Activated T-helper 17 cell treated with anti-CD3 and anti-CD28 coated beads, Interleukin-2, amount 50 U/mL, for 72 hours (primary cell): ENCODE measurements at regions not wholly inside any gene's neighbourhood (a gene's known extent, or its start where the extent isn't known, plus 50 kb on each side); places are given as distances from the start of the nearest gene placed in this dataset.
"Not testable (repeated sequence)": the region's sequence is repeated elsewhere in the genome, so short reads cannot be mapped to it uniquely, and the experiment has no call there.

ENCODE experiments used
- ATAC-seq: fragments of 150-1000 bp; cut with Tn5 transposase; replicated peaks from 2 replicates; pipeline ENCODE4 v1.10.0; 2021; ENCODE audit warnings: mild to moderate bottlenecking, moderate library complexity
- H3K27ac Mint-ChIP-seq: one replicate; pipeline ENCODE4 v1.8.0; 2022; ENCODE audit warnings: mixed read lengths
- H3K27me3 Mint-ChIP-seq: one replicate; pipeline ENCODE4 v1.8.0; 2022; ENCODE audit warnings: mixed read lengths
- H3K36me3 Mint-ChIP-seq: one replicate; pipeline ENCODE4 v1.8.0; 2022; ENCODE audit warnings: low read depth, mild to moderate bottlenecking, mixed read lengths
- H3K4me1 Mint-ChIP-seq: one replicate; pipeline ENCODE4 v1.8.0; 2022; ENCODE audit warnings: mixed read lengths
- H3K4me3 Mint-ChIP-seq: one replicate; pipeline ENCODE4 v1.8.0; 2022; ENCODE audit warnings: mild to moderate bottlenecking, mixed read lengths
- H3K9me3 Mint-ChIP-seq: one replicate; pipeline ENCODE4 v1.8.0; 2022; ENCODE audit warnings: mixed read lengths

- no peaks in the 10 kb centered on the region for H3K27me3 Mint-ChIP-seq
- peaks cover 17% of the 10 kb centered on the region for H3K9me3 Mint-ChIP-seq
- no peaks in the 10 kb centered on the region for H3K36me3 Mint-ChIP-seq
- ATAC-seq = no peak
- H3K27ac Mint-ChIP-seq = no peak overlapping the region
- no peak overlapping the region for H3K4me3 Mint-ChIP-seq
- no peaks in the 10 kb centered on the region for H3K4me1 Mint-ChIP-seq
Measured at GRCh38 chr11:24239930-24240329, 256.9 kb upstream of the LUZP2 start.

- Mint-ChIP-seq H3K4me3 (no peak overlapping the region), H3K27me3 (no peaks in the 10 kb centered on the region), H3K36me3 (no peaks in the 10 kb centered on the region), H3K4me1 (no peaks in the 10 kb centered on the region), H3K9me3 (peaks cover 17% of the 10 kb centered on the region), H3K27ac (no peak overlapping the region)
- ATAC-seq = no peak
Measured at GRCh38 chr11:24240496-24241175, 256.2 kb upstream of the LUZP2 start.

GRCh38 chr11:24246715-24247114 lies 250.1 kb upstream of the LUZP2 start:
- no peak overlapping the region for H3K27ac Mint-ChIP-seq
- ATAC-seq = no peak
- no peak overlapping the region for H3K4me3 Mint-ChIP-seq
- no peaks in the 10 kb centered on the region for H3K4me1 Mint-ChIP-seq
- peaks cover 11% of the 10 kb centered on the region for H3K9me3 Mint-ChIP-seq
- no peaks in the 10 kb centered on the region for H3K36me3 Mint-ChIP-seq
- H3K27me3 Mint-ChIP-seq = no peaks in the 10 kb centered on the region

DNA sequence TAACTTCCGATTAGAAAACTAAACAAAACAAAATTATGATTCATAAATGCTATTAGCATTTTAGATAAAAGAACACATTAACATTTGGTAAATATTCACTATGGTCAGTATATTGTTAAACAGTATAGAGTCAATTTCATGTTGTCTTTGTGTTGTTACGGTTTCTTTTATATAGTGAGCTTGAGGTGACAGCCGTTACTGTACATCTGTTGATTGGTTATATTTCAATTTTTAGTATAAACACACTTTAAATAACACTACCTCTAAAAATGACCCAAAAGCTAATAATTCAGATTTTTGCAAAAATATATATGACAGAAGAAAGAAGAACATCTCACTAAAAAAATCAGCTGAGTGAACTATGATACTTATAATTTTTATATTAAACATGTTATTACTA lies 249.0 kb upstream of the LUZP2 start:
- H3K36me3 Mint-ChIP-seq = no peaks in the 10 kb centered on the region
- H3K4me1 Mint-ChIP-seq = no peaks in the 10 kb centered on the region
- no peak overlapping the region for H3K4me3 Mint-ChIP-seq
- peaks cover 17% of the 10 kb centered on the region for H3K9me3 Mint-ChIP-seq
- H3K27me3 Mint-ChIP-seq = no peaks in the 10 kb centered on the region
- H3K27ac Mint-ChIP-seq = no peak overlapping the region
- ATAC-seq = no peak

- no peaks in the 10 kb centered on the region for H3K4me1 Mint-ChIP-seq
- no peak overlapping the region for H3K4me3 Mint-ChIP-seq
- H3K27ac Mint-ChIP-seq = no peak overlapping the region
- peaks cover 14% of the 10 kb centered on the region for H3K9me3 Mint-ChIP-seq
- ATAC-seq = no peak
- no peaks in the 10 kb centered on the region for H3K27me3 Mint-ChIP-seq
- no peaks in the 10 kb centered on the region for H3K36me3 Mint-ChIP-seq
Measured at GRCh38 chr11:24249921-24250320, 246.9 kb upstream of the LUZP2 start.

GRCh38 chr11:24253237-24253760 lies 243.6 kb upstream of the LUZP2 start:
- Mint-ChIP-seq H3K36me3 (no peaks in the 10 kb centered on the region), H3K4me3 (no peak overlapping the region), H3K27ac (no peak overlapping the region), H3K9me3 (peaks cover 14% of the 10 kb centered on the region), H3K27me3 (no peaks in the 10 kb centered on the region), H3K4me1 (no peaks in the 10 kb centered on the region)
- ATAC-seq = no peak

DNA sequence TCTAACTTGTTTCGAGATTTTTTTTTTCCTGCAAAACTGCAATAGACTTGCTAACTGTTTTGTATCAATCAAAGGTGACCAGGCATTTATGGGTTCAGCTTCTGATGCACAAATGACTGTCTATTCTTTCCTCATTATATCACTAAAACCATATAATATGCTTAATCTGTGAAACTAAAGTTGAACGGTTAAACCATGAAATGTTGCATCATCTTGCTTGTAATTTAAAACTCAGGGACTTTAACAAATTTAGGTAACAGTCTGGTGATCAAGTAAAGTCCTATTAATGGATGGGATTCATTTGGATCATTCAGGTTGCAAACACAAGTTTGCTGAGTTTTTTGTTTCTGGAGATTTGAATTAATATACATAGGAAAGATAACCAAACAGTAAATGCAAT lies 232.0 kb upstream of the LUZP2 start:
- Mint-ChIP-seq H3K27me3 (no peaks in the 10 kb centered on the region), H3K36me3 (no peaks in the 10 kb centered on the region), H3K4me1 (no peaks in the 10 kb centered on the region), H3K9me3 (peaks cover 9% of the 10 kb centered on the region), H3K4me3 (no peak overlapping the region), H3K27ac (no peak overlapping the region)
- ATAC-seq = no peak

DNA sequence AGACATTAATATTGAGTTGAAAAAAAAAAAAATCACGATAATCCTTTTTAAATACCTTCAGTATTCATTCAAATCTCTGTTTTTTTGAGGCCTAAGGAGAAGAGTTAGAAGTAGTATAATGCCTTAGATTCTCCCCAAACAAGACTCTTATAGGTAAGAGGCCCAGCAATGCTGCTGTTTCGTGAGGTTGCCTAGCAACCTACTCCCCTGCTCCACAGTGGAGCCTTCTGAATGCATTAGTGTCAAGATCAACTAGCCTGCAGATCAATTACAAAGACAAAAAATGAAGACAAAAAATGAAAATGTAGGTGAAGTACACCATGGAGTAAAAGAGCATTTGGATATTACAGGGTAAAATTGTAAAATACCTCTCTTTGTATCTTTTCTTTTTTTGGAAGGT lies 229.8 kb upstream of the LUZP2 start:
- no peak for ATAC-seq
- H3K9me3 Mint-ChIP-seq = peaks cover 13% of the 10 kb centered on the region
- no peaks in the 10 kb centered on the region for H3K27me3 Mint-ChIP-seq
- H3K36me3 Mint-ChIP-seq = no peaks in the 10 kb centered on the region
- H3K4me3 Mint-ChIP-seq = no peak overlapping the region
- no peaks in the 10 kb centered on the region for H3K4me1 Mint-ChIP-seq
- H3K27ac Mint-ChIP-seq = no peak overlapping the region

DNA sequence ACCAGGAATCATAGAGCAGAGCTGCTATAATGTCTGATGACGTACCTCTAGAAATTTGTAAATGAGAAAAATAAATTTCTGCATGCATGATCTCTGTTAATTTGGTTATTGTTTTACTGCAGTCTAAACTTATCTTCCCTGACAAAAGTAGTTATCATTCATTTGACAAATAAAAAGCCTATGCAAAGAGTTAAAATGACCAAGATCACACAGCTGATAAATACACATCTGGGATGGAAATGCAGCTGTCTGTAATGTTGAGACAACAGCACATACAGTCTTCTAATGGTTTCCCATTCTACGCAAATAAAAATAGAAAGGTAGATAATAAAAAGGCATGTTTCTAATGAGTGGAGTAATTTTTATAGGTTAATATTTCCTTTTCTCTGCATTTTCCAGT lies 225.1 kb upstream of the LUZP2 start:
- H3K4me1 Mint-ChIP-seq = no peaks in the 10 kb centered on the region
- ATAC-seq = no peak
- no peak overlapping the region for H3K4me3 Mint-ChIP-seq

DNA sequence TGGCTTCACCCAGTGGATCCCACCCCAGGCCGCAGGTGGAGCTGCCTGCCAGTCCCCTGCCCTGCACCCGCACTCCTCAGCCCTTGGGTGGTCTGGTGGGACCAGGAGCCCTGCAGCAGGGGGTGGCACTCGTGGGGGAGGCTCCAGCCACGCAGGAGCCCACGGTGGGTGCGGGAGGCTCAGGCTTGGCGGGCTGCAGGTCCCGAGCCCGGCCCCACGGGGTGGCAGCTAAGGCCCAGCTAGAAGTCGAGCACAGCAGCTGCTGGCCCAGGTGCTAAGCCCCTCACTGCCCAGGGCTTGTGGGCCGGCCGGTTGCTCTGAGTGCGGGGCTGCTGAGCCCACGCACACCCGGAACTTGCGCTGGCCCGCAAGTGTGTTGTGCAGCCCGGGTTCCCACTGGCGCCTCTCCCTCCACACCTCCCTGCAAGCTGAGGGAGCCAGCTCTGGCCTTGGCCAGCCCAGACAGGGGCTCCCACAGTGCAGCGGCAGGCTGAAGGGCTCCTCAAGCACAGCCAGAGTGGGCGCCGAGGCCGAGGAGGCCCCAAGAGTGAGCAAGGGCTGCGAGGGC lies 222.6 kb upstream of the LUZP2 start:
- H3K27me3 Mint-ChIP-seq, H3K36me3 Mint-ChIP-seq, H3K4me1 Mint-ChIP-seq, H3K27ac Mint-ChIP-seq, H3K4me3 Mint-ChIP-seq, H3K9me3 Mint-ChIP-seq, ATAC-seq: not testable (repeated sequence)

More for the DNA sequence above, 225.1 kb upstream of the LUZP2 start:
- Mint-ChIP-seq H3K36me3 (no peaks in the 10 kb centered on the region), H3K27me3 (no peaks in the 10 kb centered on the region), H3K27ac (no peak overlapping the region), H3K9me3 (peaks cover 15% of the 10 kb centered on the region)

DNA sequence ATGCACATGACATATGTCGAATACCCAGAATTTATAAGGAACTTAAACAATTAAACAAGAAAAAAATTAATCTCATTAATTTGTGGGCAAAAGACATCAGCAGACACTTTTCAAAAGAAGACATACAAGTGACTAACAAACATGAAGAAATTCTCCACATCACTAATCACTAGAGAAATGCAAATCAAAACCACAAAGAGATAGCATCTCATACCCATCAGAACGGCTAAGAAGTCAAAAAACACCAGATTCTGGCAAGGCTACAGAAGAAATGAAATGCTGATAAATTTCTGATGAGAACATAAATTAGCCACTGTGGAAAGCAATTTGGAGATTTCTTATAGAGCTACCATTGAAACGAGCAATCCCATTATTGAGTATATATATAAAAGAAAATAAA lies 210.6 kb upstream of the LUZP2 start:
- no peak overlapping the region for H3K4me3 Mint-ChIP-seq
- no peak overlapping the region for H3K27ac Mint-ChIP-seq
- no peaks in the 10 kb centered on the region for H3K36me3 Mint-ChIP-seq
- no peaks in the 10 kb centered on the region for H3K4me1 Mint-ChIP-seq
- H3K27me3 Mint-ChIP-seq = no peaks in the 10 kb centered on the region
- ATAC-seq = no peak
- H3K9me3 Mint-ChIP-seq = peaks cover 46% of the 10 kb centered on the region

GRCh38 chr11:24289301-24289700 lies 207.6 kb upstream of the LUZP2 start:
- H3K4me1 Mint-ChIP-seq = no peaks in the 10 kb centered on the region
- peaks cover 36% of the 10 kb centered on the region for H3K9me3 Mint-ChIP-seq
- H3K36me3 Mint-ChIP-seq = no peaks in the 10 kb centered on the region
- H3K4me3 Mint-ChIP-seq = no peak overlapping the region
- no peak overlapping the region for H3K27ac Mint-ChIP-seq
- no peak for ATAC-seq
- no peaks in the 10 kb centered on the region for H3K27me3 Mint-ChIP-seq

GRCh38 chr11:24293964-24294363 lies 202.9 kb upstream of the LUZP2 start:
- H3K27ac Mint-ChIP-seq = no peak overlapping the region
- peaks cover 15% of the 10 kb centered on the region for H3K9me3 Mint-ChIP-seq
- no peak for ATAC-seq
- H3K27me3 Mint-ChIP-seq = no peaks in the 10 kb centered on the region
- H3K4me3 Mint-ChIP-seq = no peak overlapping the region
- H3K4me1 Mint-ChIP-seq = no peaks in the 10 kb centered on the region
- H3K36me3 Mint-ChIP-seq = no peaks in the 10 kb centered on the region

GRCh38 chr11:24295360-24295759 lies 201.5 kb upstream of the LUZP2 start:
- Mint-ChIP-seq H3K4me1 (no peaks in the 10 kb centered on the region), H3K27ac (no peak overlapping the region), H3K36me3 (no peaks in the 10 kb centered on the region), H3K4me3 (no peak overlapping the region), H3K27me3 (no peaks in the 10 kb centered on the region), H3K9me3 (peaks cover 17% of the 10 kb centered on the region)
- no peak for ATAC-seq

DNA sequence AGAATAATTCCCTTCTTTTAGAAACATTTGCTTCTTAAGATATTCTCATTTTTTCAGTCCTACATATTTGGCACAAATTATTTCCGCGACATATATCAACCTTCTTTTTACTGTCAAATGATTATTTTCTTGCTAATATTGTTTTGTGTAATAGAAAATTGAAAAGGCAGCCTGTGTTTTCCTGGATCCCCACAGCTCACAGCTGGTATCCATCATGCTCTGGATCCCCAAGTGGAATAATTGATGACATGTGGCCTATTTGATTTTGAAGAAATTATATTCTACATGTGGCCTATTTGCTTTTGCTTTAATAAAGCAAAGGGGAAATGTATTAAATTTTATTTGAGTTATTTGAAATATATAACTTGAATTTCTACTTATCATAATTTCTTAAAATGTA lies 199.4 kb upstream of the LUZP2 start:
- H3K9me3 Mint-ChIP-seq = peaks cover 19% of the 10 kb centered on the region
- ATAC-seq = no peak
- H3K36me3 Mint-ChIP-seq = no peaks in the 10 kb centered on the region
- H3K27me3 Mint-ChIP-seq = no peaks in the 10 kb centered on the region
- H3K4me3 Mint-ChIP-seq = no peak overlapping the region
- H3K4me1 Mint-ChIP-seq = no peaks in the 10 kb centered on the region
- H3K27ac Mint-ChIP-seq = no peak overlapping the region
